ENCODE measurements at regions not wholly inside any gene's neighbourhood (a gene's known extent, or its start where the extent isn't known, plus 50 kb on each side); places are given as distances from the start of the nearest gene placed in this dataset.

- DNase-seq (ENCODE audit: low spot score), result no peak
Observed at GRCh38 chr7:155202106-155202871, 95.4 kb upstream of the INSIG1 start.

- no peak for DNase-seq (ENCODE audit: low spot score)
Observed at GRCh38 chr7:155203059-155203881, 94.4 kb upstream of the INSIG1 start.

- DNase-seq (ENCODE audit: low spot score), result no peak
Observed at GRCh38 chr7:155203882-155204691, 93.6 kb upstream of the INSIG1 start.

GRCh38 chr7:155204744-155205367 lies 92.8 kb upstream of the INSIG1 start:
- DNase-seq (ENCODE audit: low spot score), result no peak

- peak; percentile 94 for DNase-seq (ENCODE audit: low spot score)
Observed at GRCh38 chr7:155205368-155206317, 92.0 kb upstream of the INSIG1 start.

- peak; percentile 81 for DNase-seq (ENCODE audit: low spot score)
Observed at GRCh38 chr7:155206318-155207020, 91.2 kb upstream of the INSIG1 start.

GRCh38 chr7:155207326-155208002 lies 90.2 kb upstream of the INSIG1 start:
- no peak for DNase-seq (ENCODE audit: low spot score)

GRCh38 chr7:155208681-155209477 lies 88.8 kb upstream of the INSIG1 start:
- DNase-seq (ENCODE audit: low spot score), result no peak

- no peak for DNase-seq (ENCODE audit: low spot score)
Observed at GRCh38 chr7:155209478-155210319, 88.0 kb upstream of the INSIG1 start.

GRCh38 chr7:155210356-155210755 lies 87.3 kb upstream of the INSIG1 start:
- DNase-seq (ENCODE audit: low spot score), result no peak

GRCh38 chr7:155211173-155211572 lies 86.5 kb upstream of the INSIG1 start:
- DNase-seq (ENCODE audit: low spot score), result no peak

- DNase-seq (ENCODE audit: low spot score), result no peak
Observed at GRCh38 chr7:155211761-155212160, 85.9 kb upstream of the INSIG1 start.

- no peak for DNase-seq (ENCODE audit: low spot score)
Observed at GRCh38 chr7:155212301-155213015, 85.2 kb upstream of the INSIG1 start.

- no peak for DNase-seq (ENCODE audit: low spot score)
Observed at GRCh38 chr7:155213385-155213784, 84.3 kb upstream of the INSIG1 start.

- DNase-seq (ENCODE audit: low spot score), result no peak
Observed at GRCh38 chr7:155213955-155214740, 83.5 kb upstream of the INSIG1 start.

- no peak for DNase-seq (ENCODE audit: low spot score)
Observed at GRCh38 chr7:155215576-155216325, 81.9 kb upstream of the INSIG1 start.
